Stimulated activated naive CD4-positive, alpha-beta T cell (primary cell): ENCODE measurements at regions not wholly inside any gene's neighbourhood (a gene's known extent, or its start where the extent isn't known, plus 50 kb on each side); places are given as distances from the start of the nearest gene placed in this dataset.

Source experiments
- DNase-seq, 6 experiments: peaks; one replicate each; lab custom pipeline; 2025; lab: John Stamatoyannopoulos, UW

GRCh38 chr2:9738535-9739496 lies 104.5 kb upstream of the TAF1B start:
- peak in 2 of 6 experiments; percentile 37 to 38 for DNase-seq

GRCh38 chr2:9739531-9739964 lies 103.7 kb upstream of the TAF1B start:
- DNase-seq, result peak in 5 of 6 experiments; percentile 23 to 51 (median 38)

- no peak for DNase-seq
Measured at GRCh38 chr2:9740382-9741073, 102.7 kb upstream of the TAF1B start.

- no peak for DNase-seq
Measured at GRCh38 chr2:9741110-9741509, 102.2 kb upstream of the TAF1B start.

GRCh38 chr2:9742601-9743000 lies 100.7 kb upstream of the TAF1B start:
- DNase-seq, result no peak

GRCh38 chr2:9744256-9745004 lies 98.8 kb upstream of the TAF1B start:
- DNase-seq, result no peak

GRCh38 chr2:9745153-9745899 lies 97.9 kb upstream of the TAF1B start:
- no peak for DNase-seq

- DNase-seq, result no peak
Measured at GRCh38 chr2:9747396-9747795, 95.9 kb upstream of the TAF1B start.

- no peak for DNase-seq
Measured at GRCh38 chr2:9748577-9748976, 94.7 kb upstream of the TAF1B start.

- no peak for DNase-seq
Measured at GRCh38 chr2:9749546-9750223, 93.6 kb upstream of the TAF1B start.

- no peak for DNase-seq
Measured at GRCh38 chr2:9750224-9751215, 92.8 kb upstream of the TAF1B start.

- no peak for DNase-seq
Measured at GRCh38 chr2:9751831-9752230, 91.4 kb upstream of the TAF1B start.

GRCh38 chr2:9752441-9753275 lies 90.6 kb upstream of the TAF1B start:
- DNase-seq, result no peak

- no peak for DNase-seq
Measured at GRCh38 chr2:9753276-9753600, 90.0 kb upstream of the TAF1B start.

GRCh38 chr2:9753665-9754531 lies 89.4 kb upstream of the TAF1B start:
- no peak for DNase-seq

- no peak for DNase-seq
Measured at GRCh38 chr2:9754532-9754887, 88.8 kb upstream of the TAF1B start.

GRCh38 chr2:9755008-9755407 lies 88.3 kb upstream of the TAF1B start:
- no peak for DNase-seq

GRCh38 chr2:9755638-9756037 lies 87.6 kb upstream of the TAF1B start:
- no peak for DNase-seq
